HEK293T (cell line): ENCODE measurements at regions not wholly inside any gene's neighbourhood (a gene's known extent, or its start where the extent isn't known, plus 50 kb on each side); places are given as distances from the start of the nearest gene placed in this dataset.

Source experiments
- ARNT ChIP-seq: fragments of 450-650 bp; IDR thresholded peaks from 2 replicates; pipeline ENCODE4 v1.6.1; 2017; ENCODE audit warnings: mild to moderate bottlenecking
- CTBP1 ChIP-seq: fragments of 450-650 bp; IDR thresholded peaks from 2 replicates; pipeline ENCODE4 v1.6.1; 2016; ENCODE audit warnings: borderline replicate concordance
- ELF4 ChIP-seq: fragments of 450-650 bp; IDR thresholded peaks from 2 replicates; pipeline ENCODE4 v1.6.1; 2017; ENCODE audit warnings: antibody characterized with exemption
- FOXA1 ChIP-seq: fragments of 450-650 bp; IDR thresholded peaks from 2 replicates; pipeline ENCODE4 v1.6.1; 2016; ENCODE audit warnings: mild to moderate bottlenecking
- FOXK2 ChIP-seq: fragments of 450-650 bp; IDR thresholded peaks from 2 replicates; pipeline ENCODE4 v1.6.1; 2016; ENCODE audit warnings: mild to moderate bottlenecking
- FOXM1 ChIP-seq: fragments of 450-650 bp; IDR thresholded peaks from 2 replicates; pipeline ENCODE4 v1.6.1; 2017; ENCODE audit warnings: mild to moderate bottlenecking, borderline replicate concordance
- L3MBTL2 ChIP-seq: fragments of 450-650 bp; conservative IDR thresholded peaks from 2 replicates; pipeline ENCODE4 v1.6.1; 2016; ENCODE audit warnings: mild to moderate bottlenecking
- SP1 ChIP-seq: fragments of 450-650 bp; IDR thresholded peaks from 2 replicates; pipeline ENCODE4 v1.6.1; 2017
- SUZ12 ChIP-seq: fragments of 450-650 bp; IDR thresholded peaks from 2 replicates; pipeline ENCODE4 v1.6.1; 2016; ENCODE audit warnings: mild to moderate bottlenecking
- ZNF384 ChIP-seq: fragments of 450-650 bp; IDR thresholded peaks from 2 replicates; pipeline ENCODE4 v1.6.1; 2016

- TF ChIP-seq FOXK2 (no peak), L3MBTL2 (no peak), ARNT (no peak), ELF4 (no peak), SUZ12 (no peak), FOXA1 (no peak), ZNF384 (no peak), CTBP1 (no peak), SP1 (no peak), FOXM1 (no peak)
Observed at GRCh38 chr20:39767352-39767751, 805.2 kb downstream of the DHX35 start.
